WTC11 (cell line): ENCODE measurements at regions not wholly inside any gene's neighbourhood (a gene's known extent, or its start where the extent isn't known, plus 50 kb on each side); places are given as distances from the start of the nearest gene placed in this dataset.

Experiments used
- ATAC-seq: fragments of 200-7000 bp; cut with Tn5 transposase; 2 replicates; pipeline ENCODE4 v1.10.0; 2021; ENCODE audit warnings: mild to moderate bottlenecking, moderate library complexity
- CTCF ChIA-PET: fragments of 300-600 bp; sonication (Branson Sonifier 250); formaldehyde crosslinking; loops from one replicate; lab custom pipeline; 2021; ENCODE audit warnings: antibody characterized with exemption; lab: Charles Lee
- POLR2A ChIA-PET: fragments of 350-600 bp; sonication (Branson Sonifier 250); formaldehyde crosslinking; loops from one replicate; lab custom pipeline; 2021; ENCODE audit warnings: antibody characterized with exemption; lab: Charles Lee
- DNase-seq: peaks from one replicate; pipeline ENCODE4 v3.0.0; 2021; ENCODE audit warnings: low spot score
- H3K27ac Mint-ChIP-seq: 2 replicates; pipeline ENCODE4 v1.8.0; 2021; ENCODE audit warnings: mixed read lengths
- H3K27me3 Mint-ChIP-seq: 2 replicates; pipeline ENCODE4 v1.8.0; 2021; ENCODE audit warnings: low read depth, mild to moderate bottlenecking, moderate library complexity, mixed read lengths
- H3K36me3 Mint-ChIP-seq: 2 replicates; pipeline ENCODE4 v1.8.0; 2021; ENCODE audit warnings: mixed read lengths
- H3K4me1 Mint-ChIP-seq: 2 replicates; pipeline ENCODE4 v1.8.0; 2022; ENCODE audit warnings: mixed read lengths
- H3K4me3 Mint-ChIP-seq: 2 replicates; pipeline ENCODE4 v1.8.0; 2021; ENCODE audit warnings: mild to moderate bottlenecking, moderate library complexity, mixed read lengths
- H3K9me3 Mint-ChIP-seq: 2 replicates; pipeline ENCODE4 v1.8.0; 2021; ENCODE audit warnings: mixed read lengths
- AR ChIP-seq: fragments of 250-450 bp; sonication (Bioruptor Pico); IDR thresholded peaks from 2 replicates; pipeline ENCODE4 v1.9.0; 2021; ENCODE audit warnings: mild to moderate bottlenecking
- CBFB ChIP-seq: sonication (generic); formaldehyde crosslinking; IDR thresholded peaks from 2 replicates; pipeline ENCODE4 v1.8.1; 2022; ENCODE audit warnings: mild to moderate bottlenecking, low read depth, missing genetic modification reagents
- CTCF ChIP-seq: fragments of 200-600 bp; IDR thresholded peaks from 2 replicates; pipeline ENCODE4 v1.8.0; 2022; ENCODE audit warnings: antibody characterized with exemption
- E2F4 ChIP-seq: sonication (generic); formaldehyde crosslinking; IDR thresholded peaks from 2 replicates; pipeline ENCODE4 v1.8.1; 2022; ENCODE audit warnings: low read depth, mild to moderate bottlenecking, moderate library complexity, missing genetic modification reagents, borderline replicate concordance
- EMX1 ChIP-seq: fragments of 250-450 bp; sonication (Bioruptor Pico); IDR thresholded peaks from 2 replicates; pipeline ENCODE4 v1.8.0; 2021; ENCODE audit warnings: mild to moderate bottlenecking
- ERG ChIP-seq: fragments of 250-450 bp; sonication (Bioruptor Pico); IDR thresholded peaks from 2 replicates; pipeline ENCODE4 v1.8.0; 2021; ENCODE audit warnings: mild to moderate bottlenecking
- ETV6 ChIP-seq: sonication (generic); formaldehyde crosslinking; IDR thresholded peaks from 2 replicates; pipeline ENCODE4 v1.8.1; 2022; ENCODE audit warnings: mild to moderate bottlenecking, missing genetic modification reagents
- GRHL2 ChIP-seq: fragments of 250-450 bp; sonication (Bioruptor Pico); IDR thresholded peaks from 2 replicates; pipeline ENCODE4 v1.8.0; 2022; ENCODE audit warnings: mild to moderate bottlenecking, moderate library complexity; ENCODE audit not compliant: insufficient replicate concordance, severe bottlenecking
- IRF1 ChIP-seq: sonication (generic); formaldehyde crosslinking; IDR thresholded peaks from 2 replicates; pipeline ENCODE4 v1.8.0; 2023; ENCODE audit warnings: missing genetic modification reagents
- JUN ChIP-seq: sonication (generic); formaldehyde crosslinking; IDR thresholded peaks from 2 replicates; pipeline ENCODE4 v1.8.0; 2023; ENCODE audit warnings: mild to moderate bottlenecking, missing genetic modification reagents
- KAT7 ChIP-seq: sonication (generic); formaldehyde crosslinking; IDR thresholded peaks from 2 replicates; pipeline ENCODE4 v1.8.1; 2023; ENCODE audit warnings: missing genetic modification reagents, mild to moderate bottlenecking, borderline replicate concordance
- MLX ChIP-seq: sonication (generic); formaldehyde crosslinking; IDR thresholded peaks from 2 replicates; pipeline ENCODE4 v1.8.1; 2023; ENCODE audit warnings: mild to moderate bottlenecking, missing genetic modification reagents, moderate library complexity
- MXD4 ChIP-seq: fragments of 250-450 bp; sonication (Bioruptor Pico); IDR thresholded peaks from 2 replicates; pipeline ENCODE4 v1.8.0; 2021; ENCODE audit warnings: mild to moderate bottlenecking, moderate library complexity, borderline replicate concordance
- SMAD4 ChIP-seq: sonication (generic); formaldehyde crosslinking; IDR thresholded peaks from 2 replicates; pipeline ENCODE4 v1.8.0; 2022; ENCODE audit warnings: mild to moderate bottlenecking, missing genetic modification reagents
- STAT6 ChIP-seq: sonication (generic); formaldehyde crosslinking; conservative IDR thresholded peaks from 2 replicates; pipeline ENCODE4 v1.8.1; 2023; ENCODE audit warnings: mild to moderate bottlenecking, low read depth, missing genetic modification reagents, moderate library complexity
- TEAD1 ChIP-seq: sonication (generic); formaldehyde crosslinking; IDR thresholded peaks from 2 replicates; pipeline ENCODE4 v1.8.0; 2022; ENCODE audit warnings: mild to moderate bottlenecking, missing genetic modification reagents
- USF1 ChIP-seq: sonication (generic); formaldehyde crosslinking; IDR thresholded peaks from 2 replicates; pipeline ENCODE4 v1.8.0; 2022; ENCODE audit warnings: mild to moderate bottlenecking, missing genetic modification reagents
- ZNF219 ChIP-seq: sonication (generic); formaldehyde crosslinking; IDR thresholded peaks from 2 replicates; pipeline ENCODE4 v1.8.0; 2023; ENCODE audit warnings: missing genetic modification reagents, mild to moderate bottlenecking, borderline replicate concordance
- ZNF263 ChIP-seq: sonication (generic); formaldehyde crosslinking; IDR thresholded peaks from 2 replicates; pipeline ENCODE4 v1.8.1; 2022; ENCODE audit warnings: low read depth, mild to moderate bottlenecking, moderate library complexity, missing genetic modification reagents
- ZNF317 ChIP-seq: sonication (generic); formaldehyde crosslinking; IDR thresholded peaks from 2 replicates; pipeline ENCODE4 v1.8.1; 2023; ENCODE audit warnings: low read depth, mild to moderate bottlenecking, moderate library complexity, missing genetic modification reagents, borderline replicate concordance

- TF ChIP-seq GRHL2 (CRISPR knock-in tag) (no peak), USF1 (no peak), ZNF263 (CRISPR knock-in tag) (no peak), CTCF (no peak), MLX (CRISPR knock-in tag) (no peak), SMAD4 (CRISPR knock-in tag) (no peak), KAT7 (CRISPR knock-in tag) (no peak), JUN (CRISPR knock-in tag) (no peak), MXD4 (CRISPR knock-in tag) (no peak), TEAD1 (CRISPR knock-in tag) (no peak), IRF1 (CRISPR knock-in tag) (no peak), CBFB (CRISPR knock-in tag) (no peak)
- peaks cover 27% of the 10 kb centered on the region for H3K27me3 Mint-ChIP-seq
- no peak for DNase-seq
- no peak for ATAC-seq
- H3K9me3 Mint-ChIP-seq = no peaks in the 10 kb centered on the region
- ChIA-PET CTCF (interaction anchor here (0.8 to 2.3 kb wide), 13 partner anchors 15 to 202 kb away, joined by 3 to 9 read pairs (median 5); no protein-coding TSS in a partner anchor), POLR2A (interaction anchor here (0.9 kb wide), 1 partner anchor 20 kb away, joined by 3 read pairs; no protein-coding TSS in a partner anchor)
- H3K4me3 Mint-ChIP-seq = no peak overlapping the region
- no peaks in the 10 kb centered on the region for H3K36me3 Mint-ChIP-seq
- H3K4me1 Mint-ChIP-seq = peaks cover 25% of the 10 kb centered on the region
- no peak overlapping the region for H3K27ac Mint-ChIP-seq
These were observed 157.6 kb upstream of the GSE1 start for GRCh38 chr16:85455534-85455933.

- ATAC-seq (no peak), DNase-seq (no peak)
- Mint-ChIP-seq H3K4me1 (peaks cover 40% of the 10 kb centered on the region), H3K27me3 (peaks cover 44% of the 10 kb centered on the region), H3K4me3 (no peak overlapping the region), H3K9me3 (no peaks in the 10 kb centered on the region), H3K36me3 (no peaks in the 10 kb centered on the region), H3K27ac (no peak overlapping the region)
- no peak for TF ChIP-seq ERG
- no peak for TF ChIP-seq STAT6 (CRISPR knock-in tag)
- no peak for TF ChIP-seq ETV6
- TF ChIP-seq AR = no peak
- TF ChIP-seq E2F4 (CRISPR knock-in tag) = no peak
- no peak for TF ChIP-seq MLX (CRISPR knock-in tag)
- TF ChIP-seq ZNF317 (CRISPR knock-in tag) = no peak
- no peak for TF ChIP-seq EMX1 (CRISPR knock-in tag)
- TF ChIP-seq ZNF219 (CRISPR knock-in tag) = no peak
- TF ChIP-seq KAT7 (CRISPR knock-in tag) = no peak
- ChIA-PET CTCF (interaction anchor here (1.1 to 2.3 kb wide), 3 partner anchors 34 to 36 kb away, joined by 3 to 9 read pairs (median 5); no protein-coding TSS in a partner anchor), POLR2A (interaction anchor here (0.5 kb wide), 1 partner anchor 21 kb away, joined by 3 read pairs; no protein-coding TSS in a partner anchor)
These were observed 155.8 kb upstream of the GSE1 start for GRCh38 chr16:85457366-85457765.
